Astrocyte (in vitro differentiated cells and primary cell): ENCODE measurements at regions not wholly inside any gene's neighbourhood (a gene's known extent, or its start where the extent isn't known, plus 50 kb on each side); places are given as distances from the start of the nearest gene placed in this dataset.

Experiments used
- EZH2 ChIP-seq: IDR thresholded peaks from 2 replicates; pipeline ENCODE4 v1.6.1; 2012; ENCODE audit warnings: mild to moderate bottlenecking, low read length, inconsistent platforms; ENCODE audit not compliant: insufficient read depth
- TF ChIP-seq, protein P1 (sequence below): IDR thresholded peaks from 2 replicates; pipeline ENCODE4 v1.5.1; 2011; ENCODE audit warnings: low read depth, mild to moderate bottlenecking, inconsistent platforms, low read length, moderate library complexity; ENCODE audit not compliant: insufficient read depth

DNA sequence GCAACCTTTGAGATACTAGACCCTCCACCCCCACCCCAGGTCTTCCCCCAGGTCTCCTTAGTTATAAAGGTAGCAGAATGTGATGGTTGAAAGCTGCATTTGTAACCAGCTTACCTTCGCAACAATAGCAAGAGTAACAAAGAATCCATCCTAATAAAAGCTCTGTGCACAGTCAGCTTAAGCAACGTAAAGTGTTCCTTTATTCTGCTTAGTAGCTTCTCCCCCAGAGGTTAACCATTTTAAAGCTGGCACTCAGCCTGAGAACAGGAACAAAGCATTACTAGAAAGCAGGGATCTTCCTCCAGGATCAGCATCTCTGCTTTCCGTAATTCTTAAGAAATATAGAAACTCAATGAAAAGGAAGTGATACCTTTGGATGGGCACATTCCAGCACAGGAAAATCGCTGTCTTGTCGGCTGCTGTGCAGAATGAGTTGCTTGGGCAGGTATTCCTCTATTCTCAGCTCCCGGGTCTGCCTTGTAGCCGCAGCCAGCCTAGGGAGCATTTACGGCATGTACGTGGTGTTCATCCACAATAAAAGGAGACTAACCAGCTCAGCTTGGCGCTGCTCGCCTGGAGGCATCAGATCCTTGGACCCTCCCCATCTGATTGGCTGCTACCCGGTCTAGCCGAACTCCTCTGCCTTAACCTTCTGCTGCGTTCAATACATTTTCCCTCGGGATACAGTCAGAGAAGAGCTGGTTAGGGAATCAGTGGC is 113.0 kb upstream of the TLR3 start:
- TF ChIP-seq, protein P1, sequence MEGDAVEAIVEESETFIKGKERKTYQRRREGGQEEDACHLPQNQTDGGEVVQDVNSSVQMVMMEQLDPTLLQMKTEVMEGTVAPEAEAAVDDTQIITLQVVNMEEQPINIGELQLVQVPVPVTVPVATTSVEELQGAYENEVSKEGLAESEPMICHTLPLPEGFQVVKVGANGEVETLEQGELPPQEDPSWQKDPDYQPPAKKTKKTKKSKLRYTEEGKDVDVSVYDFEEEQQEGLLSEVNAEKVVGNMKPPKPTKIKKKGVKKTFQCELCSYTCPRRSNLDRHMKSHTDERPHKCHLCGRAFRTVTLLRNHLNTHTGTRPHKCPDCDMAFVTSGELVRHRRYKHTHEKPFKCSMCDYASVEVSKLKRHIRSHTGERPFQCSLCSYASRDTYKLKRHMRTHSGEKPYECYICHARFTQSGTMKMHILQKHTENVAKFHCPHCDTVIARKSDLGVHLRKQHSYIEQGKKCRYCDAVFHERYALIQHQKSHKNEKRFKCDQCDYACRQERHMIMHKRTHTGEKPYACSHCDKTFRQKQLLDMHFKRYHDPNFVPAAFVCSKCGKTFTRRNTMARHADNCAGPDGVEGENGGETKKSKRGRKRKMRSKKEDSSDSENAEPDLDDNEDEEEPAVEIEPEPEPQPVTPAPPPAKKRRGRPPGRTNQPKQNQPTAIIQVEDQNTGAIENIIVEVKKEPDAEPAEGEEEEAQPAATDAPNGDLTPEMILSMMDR = no peak
- no peak for TF ChIP-seq EZH2
